ENCODE measurements at regions not wholly inside any gene's neighbourhood (a gene's known extent, or its start where the extent isn't known, plus 50 kb on each side); places are given as distances from the start of the nearest gene placed in this dataset.

DNA sequence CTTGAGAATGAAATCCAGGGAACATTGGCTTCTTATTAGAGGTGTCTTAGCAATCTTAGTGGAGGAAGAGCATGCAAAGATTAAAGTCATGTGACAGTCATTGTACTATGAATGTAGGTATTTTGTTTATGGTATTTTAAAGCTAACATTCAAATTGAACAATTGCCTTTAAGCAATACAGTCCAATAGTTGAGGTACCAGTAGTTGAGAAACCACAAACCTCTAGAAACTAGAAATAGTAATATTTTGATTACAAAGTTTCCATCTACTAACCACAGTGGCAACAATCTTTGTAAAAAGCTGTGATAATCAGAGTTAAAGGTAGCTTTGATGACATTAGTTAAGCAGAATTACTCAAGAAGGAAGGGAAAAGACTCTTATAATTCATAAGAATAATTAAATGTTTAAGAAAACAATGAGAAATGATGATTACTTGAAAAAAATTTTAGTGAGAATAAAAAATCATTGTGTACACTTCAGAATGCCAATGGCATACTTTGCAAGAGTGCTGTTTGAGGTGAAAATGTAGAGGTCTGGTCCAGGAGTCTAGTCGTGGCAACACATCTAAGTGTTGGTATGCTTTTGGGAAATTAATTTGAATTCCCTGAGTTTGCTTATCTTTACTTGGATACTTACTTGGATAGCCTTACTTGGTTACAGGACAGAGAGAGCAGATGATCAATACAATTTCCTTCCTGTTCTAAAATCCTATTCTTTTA is 104.9 kb upstream of the PTGFR start:
- ATAC-seq: no peak
- TF ChIP-seq, protein P1, sequence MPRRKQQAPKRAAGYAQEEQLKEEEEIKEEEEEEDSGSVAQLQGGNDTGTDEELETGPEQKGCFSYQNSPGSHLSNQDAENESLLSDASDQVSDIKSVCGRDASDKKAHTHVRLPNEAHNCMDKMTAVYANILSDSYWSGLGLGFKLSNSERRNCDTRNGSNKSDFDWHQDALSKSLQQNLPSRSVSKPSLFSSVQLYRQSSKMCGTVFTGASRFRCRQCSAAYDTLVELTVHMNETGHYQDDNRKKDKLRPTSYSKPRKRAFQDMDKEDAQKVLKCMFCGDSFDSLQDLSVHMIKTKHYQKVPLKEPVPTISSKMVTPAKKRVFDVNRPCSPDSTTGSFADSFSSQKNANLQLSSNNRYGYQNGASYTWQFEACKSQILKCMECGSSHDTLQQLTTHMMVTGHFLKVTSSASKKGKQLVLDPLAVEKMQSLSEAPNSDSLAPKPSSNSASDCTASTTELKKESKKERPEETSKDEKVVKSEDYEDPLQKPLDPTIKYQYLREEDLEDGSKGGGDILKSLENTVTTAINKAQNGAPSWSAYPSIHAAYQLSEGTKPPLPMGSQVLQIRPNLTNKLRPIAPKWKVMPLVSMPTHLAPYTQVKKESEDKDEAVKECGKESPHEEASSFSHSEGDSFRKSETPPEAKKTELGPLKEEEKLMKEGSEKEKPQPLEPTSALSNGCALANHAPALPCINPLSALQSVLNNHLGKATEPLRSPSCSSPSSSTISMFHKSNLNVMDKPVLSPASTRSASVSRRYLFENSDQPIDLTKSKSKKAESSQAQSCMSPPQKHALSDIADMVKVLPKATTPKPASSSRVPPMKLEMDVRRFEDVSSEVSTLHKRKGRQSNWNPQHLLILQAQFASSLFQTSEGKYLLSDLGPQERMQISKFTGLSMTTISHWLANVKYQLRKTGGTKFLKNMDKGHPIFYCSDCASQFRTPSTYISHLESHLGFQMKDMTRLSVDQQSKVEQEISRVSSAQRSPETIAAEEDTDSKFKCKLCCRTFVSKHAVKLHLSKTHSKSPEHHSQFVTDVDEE (CRISPR knock-in tag; IDR thresholded peaks at IDR 0.05): no peak
- TF ChIP-seq, protein P2, sequence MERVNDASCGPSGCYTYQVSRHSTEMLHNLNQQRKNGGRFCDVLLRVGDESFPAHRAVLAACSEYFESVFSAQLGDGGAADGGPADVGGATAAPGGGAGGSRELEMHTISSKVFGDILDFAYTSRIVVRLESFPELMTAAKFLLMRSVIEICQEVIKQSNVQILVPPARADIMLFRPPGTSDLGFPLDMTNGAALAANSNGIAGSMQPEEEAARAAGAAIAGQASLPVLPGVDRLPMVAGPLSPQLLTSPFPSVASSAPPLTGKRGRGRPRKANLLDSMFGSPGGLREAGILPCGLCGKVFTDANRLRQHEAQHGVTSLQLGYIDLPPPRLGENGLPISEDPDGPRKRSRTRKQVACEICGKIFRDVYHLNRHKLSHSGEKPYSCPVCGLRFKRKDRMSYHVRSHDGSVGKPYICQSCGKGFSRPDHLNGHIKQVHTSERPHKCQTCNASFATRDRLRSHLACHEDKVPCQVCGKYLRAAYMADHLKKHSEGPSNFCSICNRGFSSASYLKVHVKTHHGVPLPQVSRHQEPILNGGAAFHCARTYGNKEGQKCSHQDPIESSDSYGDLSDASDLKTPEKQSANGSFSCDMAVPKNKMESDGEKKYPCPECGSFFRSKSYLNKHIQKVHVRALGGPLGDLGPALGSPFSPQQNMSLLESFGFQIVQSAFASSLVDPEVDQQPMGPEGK (CRISPR knock-in tag; IDR thresholded peaks at IDR 0.05; ENCODE audit: borderline replicate concordance): no peak
- TF ChIP-seq ISL1 (CRISPR knock-in tag; IDR thresholded peaks at IDR 0.05) (no peak), CSDC2 (CRISPR knock-in tag; IDR thresholded peaks at IDR 0.05) (no peak), TCF4 (CRISPR knock-in tag; IDR thresholded peaks at IDR 0.05; ENCODE audit: borderline replicate concordance) (no peak), RARB (CRISPR knock-in tag; IDR thresholded peaks at IDR 0.05) (no peak), ZNF8 (CRISPR knock-in tag; IDR thresholded peaks at IDR 0.05) (no peak), ZFP30 (CRISPR knock-in tag; IDR thresholded peaks at IDR 0.05) (no peak), ARNTL (CRISPR knock-in tag; IDR thresholded peaks at IDR 0.05; ENCODE audit: borderline replicate concordance, low read depth) (no peak), BACH2 (CRISPR knock-in tag; IDR thresholded peaks at IDR 0.05; ENCODE audit: borderline replicate concordance) (no peak), PPARA (CRISPR knock-in tag; IDR thresholded peaks at IDR 0.05; ENCODE audit: borderline replicate concordance) (no peak), ZC3H10 (CRISPR knock-in tag; IDR thresholded peaks at IDR 0.05) (no peak), SNAI2 (CRISPR knock-in tag; IDR thresholded peaks at IDR 0.05) (no peak), ZFP3 (CRISPR knock-in tag; IDR thresholded peaks at IDR 0.05) (no peak), ESRRG (CRISPR knock-in tag; IDR thresholded peaks at IDR 0.05) (no peak), GLIS3 (CRISPR knock-in tag; IDR thresholded peaks at IDR 0.05) (no peak)
- TF ChIP-seq, protein P3, sequence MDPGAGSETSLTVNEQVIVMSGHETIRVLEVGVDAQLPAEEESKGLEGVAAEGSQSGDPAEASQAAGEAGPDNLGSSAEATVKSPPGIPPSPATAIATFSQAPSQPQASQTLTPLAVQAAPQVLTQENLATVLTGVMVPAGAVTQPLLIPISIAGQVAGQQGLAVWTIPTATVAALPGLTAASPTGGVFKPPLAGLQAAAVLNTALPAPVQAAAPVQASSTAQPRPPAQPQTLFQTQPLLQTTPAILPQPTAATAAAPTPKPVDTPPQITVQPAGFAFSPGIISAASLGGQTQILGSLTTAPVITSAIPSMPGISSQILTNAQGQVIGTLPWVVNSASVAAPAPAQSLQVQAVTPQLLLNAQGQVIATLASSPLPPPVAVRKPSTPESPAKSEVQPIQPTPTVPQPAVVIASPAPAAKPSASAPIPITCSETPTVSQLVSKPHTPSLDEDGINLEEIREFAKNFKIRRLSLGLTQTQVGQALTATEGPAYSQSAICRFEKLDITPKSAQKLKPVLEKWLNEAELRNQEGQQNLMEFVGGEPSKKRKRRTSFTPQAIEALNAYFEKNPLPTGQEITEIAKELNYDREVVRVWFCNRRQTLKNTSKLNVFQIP (CRISPR knock-in tag; IDR thresholded peaks at IDR 0.05; ENCODE audit: borderline replicate concordance, low read depth): no peak
- TF ChIP-seq, protein P4, sequence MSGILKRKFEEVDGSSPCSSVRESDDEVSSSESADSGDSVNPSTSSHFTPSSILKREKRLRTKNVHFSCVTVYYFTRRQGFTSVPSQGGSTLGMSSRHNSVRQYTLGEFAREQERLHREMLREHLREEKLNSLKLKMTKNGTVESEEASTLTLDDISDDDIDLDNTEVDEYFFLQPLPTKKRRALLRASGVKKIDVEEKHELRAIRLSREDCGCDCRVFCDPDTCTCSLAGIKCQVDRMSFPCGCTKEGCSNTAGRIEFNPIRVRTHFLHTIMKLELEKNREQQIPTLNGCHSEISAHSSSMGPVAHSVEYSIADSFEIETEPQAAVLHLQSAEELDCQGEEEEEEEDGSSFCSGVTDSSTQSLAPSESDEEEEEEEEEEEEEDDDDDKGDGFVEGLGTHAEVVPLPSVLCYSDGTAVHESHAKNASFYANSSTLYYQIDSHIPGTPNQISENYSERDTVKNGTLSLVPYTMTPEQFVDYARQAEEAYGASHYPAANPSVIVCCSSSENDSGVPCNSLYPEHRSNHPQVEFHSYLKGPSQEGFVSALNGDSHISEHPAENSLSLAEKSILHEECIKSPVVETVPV (CRISPR knock-in tag; IDR thresholded peaks at IDR 0.05): no peak

DNA sequence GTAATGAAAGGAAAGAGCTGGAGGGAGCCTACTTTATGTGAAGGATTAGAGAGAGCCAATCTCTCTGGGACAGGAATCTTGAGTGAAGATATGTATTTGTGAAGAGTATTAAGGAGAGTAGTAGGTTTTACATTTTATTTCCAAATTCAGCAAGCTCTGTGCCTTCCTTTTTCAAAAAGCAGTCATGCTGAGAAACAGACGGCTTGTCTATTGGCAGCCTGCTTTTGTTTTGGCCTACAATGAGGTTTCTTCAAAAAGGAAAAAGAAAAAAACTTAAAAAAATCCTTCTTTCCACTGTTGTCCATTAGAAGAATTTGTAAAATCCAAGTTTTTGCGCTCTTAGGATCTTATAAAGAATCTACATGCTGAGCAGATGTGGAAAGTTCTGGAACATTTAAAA is 103.6 kb upstream of the PTGFR start:
- ATAC-seq: no peak
- TF ChIP-seq, protein P2 (CRISPR knock-in tag; IDR thresholded peaks at IDR 0.05; ENCODE audit: borderline replicate concordance): no peak
- TF ChIP-seq BACH2 (CRISPR knock-in tag; IDR thresholded peaks at IDR 0.05; ENCODE audit: borderline replicate concordance): no peak
- no peak for TF ChIP-seq OSR1 (CRISPR knock-in tag; IDR thresholded peaks at IDR 0.05)
- no peak for TF ChIP-seq TOX (CRISPR knock-in tag; IDR thresholded peaks at IDR 0.05; ENCODE audit: borderline replicate concordance)
- no peak for TF ChIP-seq ZFP30 (CRISPR knock-in tag; IDR thresholded peaks at IDR 0.05)
- no peak for TF ChIP-seq GLIS3 (CRISPR knock-in tag; IDR thresholded peaks at IDR 0.05)
- TF ChIP-seq CSDC2 (CRISPR knock-in tag; IDR thresholded peaks at IDR 0.05): no peak
- no peak for TF ChIP-seq ZC3H10 (CRISPR knock-in tag; IDR thresholded peaks at IDR 0.05)
- TF ChIP-seq PPARA (CRISPR knock-in tag; IDR thresholded peaks at IDR 0.05; ENCODE audit: borderline replicate concordance): no peak
- no peak for TF ChIP-seq RARB (CRISPR knock-in tag; IDR thresholded peaks at IDR 0.05)
- no peak for TF ChIP-seq ISL1 (CRISPR knock-in tag; IDR thresholded peaks at IDR 0.05)
- TF ChIP-seq, protein P5, sequence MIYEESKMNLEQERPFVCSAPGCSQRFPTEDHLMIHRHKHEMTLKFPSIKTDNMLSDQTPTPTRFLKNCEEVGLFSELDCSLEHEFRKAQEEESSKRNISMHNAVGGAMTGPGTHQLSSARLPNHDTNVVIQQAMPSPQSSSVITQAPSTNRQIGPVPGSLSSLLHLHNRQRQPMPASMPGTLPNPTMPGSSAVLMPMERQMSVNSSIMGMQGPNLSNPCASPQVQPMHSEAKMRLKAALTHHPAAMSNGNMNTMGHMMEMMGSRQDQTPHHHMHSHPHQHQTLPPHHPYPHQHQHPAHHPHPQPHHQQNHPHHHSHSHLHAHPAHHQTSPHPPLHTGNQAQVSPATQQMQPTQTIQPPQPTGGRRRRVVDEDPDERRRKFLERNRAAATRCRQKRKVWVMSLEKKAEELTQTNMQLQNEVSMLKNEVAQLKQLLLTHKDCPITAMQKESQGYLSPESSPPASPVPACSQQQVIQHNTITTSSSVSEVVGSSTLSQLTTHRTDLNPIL (CRISPR knock-in tag; IDR thresholded peaks at IDR 0.05; ENCODE audit: low read depth): no peak
- TF ChIP-seq, protein P1 (CRISPR knock-in tag; IDR thresholded peaks at IDR 0.05): no peak
- TF ChIP-seq ESRRG (CRISPR knock-in tag; IDR thresholded peaks at IDR 0.05): no peak
- TF ChIP-seq, protein P4 (CRISPR knock-in tag; IDR thresholded peaks at IDR 0.05): no peak
- TF ChIP-seq TCF4 (CRISPR knock-in tag; IDR thresholded peaks at IDR 0.05; ENCODE audit: borderline replicate concordance): no peak
- TF ChIP-seq ZNF8 (CRISPR knock-in tag; IDR thresholded peaks at IDR 0.05): no peak
